CD4-positive, alpha-beta T cell treated with Interleukin-2 at 100 ng/mL for 4 hours (primary cell): ENCODE measurements at regions not wholly inside any gene's neighbourhood (a gene's known extent, or its start where the extent isn't known, plus 50 kb on each side); places are given as distances from the start of the nearest gene placed in this dataset.

Experiments used
- DNase-seq: peaks from one replicate; pipeline ENCODE4 v3.0.0-alpha.2; 2020; ENCODE audit warnings: low spot score

DNA sequence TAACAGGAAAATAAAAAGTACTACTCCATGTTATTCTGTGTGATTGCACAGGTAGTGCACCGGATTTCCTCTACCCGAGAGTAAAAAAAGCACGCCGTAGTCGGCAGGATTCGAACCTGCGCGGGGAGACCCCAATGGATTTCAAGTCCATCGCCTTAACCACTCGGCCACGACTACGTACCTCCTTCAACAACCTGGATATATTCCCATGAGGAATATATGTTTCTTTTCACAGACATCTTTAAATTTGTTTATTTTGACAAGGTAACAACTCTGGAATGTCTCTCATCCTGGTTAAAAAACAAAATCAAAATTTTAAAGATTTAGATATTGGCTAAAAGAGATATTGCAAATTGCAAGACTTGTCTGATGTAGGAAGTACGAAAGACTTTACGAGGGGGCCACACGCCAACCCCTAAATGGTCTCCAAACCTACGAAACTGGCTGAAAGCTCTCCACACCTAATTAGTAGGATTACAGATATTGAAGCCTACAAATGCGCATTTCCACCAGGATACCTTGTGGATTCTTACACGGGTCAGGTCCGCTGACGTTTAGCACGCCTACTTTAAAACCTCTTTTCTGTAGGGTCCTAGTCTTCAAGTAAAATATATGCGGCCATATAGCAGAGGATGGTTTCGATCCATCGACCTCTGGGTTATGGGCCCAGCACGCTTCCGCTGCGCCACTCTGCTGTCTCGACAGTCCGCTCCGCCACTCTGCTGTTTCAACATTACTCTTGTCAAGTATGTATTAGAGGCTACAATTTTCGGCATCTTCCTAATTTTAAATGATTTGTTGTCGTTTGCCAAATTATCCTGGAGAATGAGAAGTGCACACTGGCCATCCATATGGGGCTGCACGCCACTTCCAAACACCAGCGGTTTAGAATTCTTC lies 52.2 kb upstream of the BTN3A2 start:
- DNase-seq = peak; percentile 86
